ENCODE measurements at regions not wholly inside any gene's neighbourhood (a gene's known extent, or its start where the extent isn't known, plus 50 kb on each side); places are given as distances from the start of the nearest gene placed in this dataset.
"Not testable (repeated sequence)": the region's sequence is repeated elsewhere in the genome, so short reads cannot be mapped to it uniquely, and the experiment has no call there.

DNA sequence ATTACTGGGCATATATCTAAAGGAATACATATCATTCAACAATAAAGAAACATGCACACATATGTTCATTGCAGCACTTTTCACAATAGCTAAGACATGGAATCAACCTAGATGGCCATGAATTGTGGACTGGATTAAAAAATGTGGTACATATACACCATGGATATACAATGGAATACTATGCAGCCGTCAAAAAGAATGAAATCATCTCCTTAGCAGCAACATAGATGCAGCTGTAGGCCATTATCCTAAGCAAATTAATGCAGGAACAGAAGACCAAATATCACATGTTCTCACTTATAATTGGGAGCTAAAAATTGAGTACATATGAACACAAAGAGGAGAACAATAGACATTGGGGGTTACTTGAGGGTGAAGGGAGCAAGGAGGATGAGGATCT lies 175.6 kb downstream of the POLR1F start:
- no peak for DNase-seq

DNA sequence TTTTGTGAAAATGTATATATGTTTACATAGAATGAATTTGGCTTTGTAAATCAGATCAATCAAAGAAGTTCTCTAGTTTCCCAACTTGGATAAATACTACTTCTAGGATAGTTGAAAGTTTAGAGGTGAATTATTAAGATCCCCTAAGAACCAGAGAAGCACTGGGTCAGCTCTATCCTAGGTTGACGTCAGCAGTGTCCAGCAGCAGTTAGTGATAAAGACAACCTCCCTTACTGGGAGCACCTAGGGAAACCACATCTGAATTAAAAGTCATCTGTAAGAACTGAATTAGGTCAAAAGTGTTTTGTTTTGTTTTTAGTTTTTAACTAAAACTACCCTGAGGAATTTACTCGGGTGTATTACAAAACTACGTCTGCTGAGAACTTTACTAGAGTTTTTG lies 178.0 kb downstream of the POLR1F start:
- DNase-seq, result no peak

DNA sequence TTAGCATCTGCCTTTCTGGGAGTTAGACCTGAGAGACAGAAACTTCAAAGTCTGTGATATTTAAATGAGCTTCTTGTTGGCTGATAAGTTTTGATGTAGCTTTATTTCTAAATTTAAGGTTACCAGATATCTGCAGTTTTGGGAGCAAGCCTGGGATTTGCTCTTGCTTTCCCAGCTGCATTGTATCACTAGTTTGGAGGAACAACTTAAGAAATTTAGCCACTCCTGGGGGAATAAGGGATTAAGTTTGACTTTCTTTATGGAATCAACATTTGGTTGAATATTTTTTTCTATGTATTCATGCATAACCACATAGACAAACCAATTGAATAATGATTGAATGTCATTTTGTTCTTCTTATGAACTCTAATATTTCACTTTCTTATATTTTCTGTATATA lies 178.6 kb downstream of the POLR1F start:
- no peak for DNase-seq

DNA sequence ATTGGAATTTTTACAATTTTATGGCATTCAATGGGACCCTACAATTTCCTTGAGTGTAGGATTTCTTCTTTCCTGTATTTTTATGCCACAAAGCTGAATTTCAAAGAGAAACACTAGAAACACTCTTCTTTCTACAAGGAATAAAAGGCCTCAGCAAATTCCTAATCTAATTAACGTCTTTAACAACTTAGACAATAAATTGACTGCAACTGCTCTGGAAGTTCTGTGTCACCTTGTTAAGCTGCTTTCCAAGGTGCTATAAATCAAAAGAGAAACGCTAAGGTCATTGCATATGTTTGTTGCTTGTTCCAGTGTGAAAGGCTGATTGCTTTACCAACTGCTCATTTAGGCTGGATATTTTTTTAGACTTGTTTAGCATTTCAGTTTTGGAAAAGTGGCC lies 182.2 kb downstream of the POLR1F start:
- no peak for DNase-seq

DNA sequence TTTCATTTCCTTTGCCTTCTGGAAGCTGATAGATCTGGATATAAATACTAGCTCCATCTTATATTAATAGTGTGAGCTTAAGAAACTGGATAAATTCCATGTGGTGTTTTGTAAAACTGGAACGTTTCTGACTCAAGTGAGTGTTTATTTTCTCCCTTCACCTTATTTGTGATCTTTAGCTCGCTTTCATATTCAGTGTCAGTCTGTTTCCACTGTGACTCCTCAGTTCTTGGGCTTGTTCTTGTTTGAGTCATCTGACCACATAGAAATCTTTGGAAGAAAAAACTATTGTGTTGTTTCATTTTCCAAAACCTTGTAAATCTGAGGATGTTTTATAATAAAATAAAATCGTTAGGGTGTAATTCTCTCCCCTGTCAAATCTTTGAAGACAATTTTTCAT lies 186.4 kb downstream of the POLR1F start:
- no peak for DNase-seq

DNA sequence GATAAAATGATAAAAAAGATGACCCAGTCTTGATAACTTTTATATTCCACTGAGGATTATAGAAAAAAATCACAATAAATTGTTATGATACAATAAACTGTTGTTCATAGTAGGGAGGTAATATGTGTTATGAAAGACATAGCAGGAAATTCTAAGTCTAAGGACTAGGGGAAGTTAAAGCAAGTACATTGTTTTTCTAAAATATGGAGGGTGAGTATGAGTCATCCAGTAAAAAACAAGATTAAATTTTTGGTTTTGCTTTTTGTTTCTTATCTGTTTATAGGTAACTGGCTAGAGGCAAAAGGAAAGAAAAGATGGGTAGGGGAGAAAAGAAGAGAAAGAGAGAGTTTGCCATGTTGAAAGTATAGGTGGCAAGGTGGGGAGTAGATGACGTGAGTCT lies 188.4 kb downstream of the POLR1F start:
- no peak for DNase-seq

DNA sequence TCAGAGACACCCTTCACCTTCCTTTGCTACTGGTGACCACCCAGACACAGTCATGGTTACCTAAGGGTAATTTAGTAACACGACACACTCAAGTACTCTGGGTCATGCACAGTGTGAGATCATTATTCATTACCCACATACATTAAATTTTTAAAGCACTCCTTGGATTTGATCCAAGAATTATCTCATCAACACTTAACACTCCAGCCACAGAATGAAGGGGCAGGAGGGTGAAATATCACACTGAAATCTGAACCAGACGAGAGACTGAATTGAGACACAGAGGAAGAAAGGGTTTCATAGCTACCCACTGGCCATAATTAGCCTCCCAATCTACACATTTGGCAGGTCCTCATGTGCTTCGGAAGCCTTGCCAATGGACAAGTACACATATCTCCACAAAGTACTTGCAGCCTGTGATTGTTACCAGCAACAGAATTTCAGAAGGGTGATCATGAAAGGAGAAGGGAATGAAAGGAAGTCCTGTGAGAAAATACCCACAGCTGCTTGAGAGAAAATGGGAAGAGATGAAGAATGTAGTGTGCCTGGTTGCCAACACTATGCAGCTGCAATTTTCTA lies 189.3 kb downstream of the POLR1F start:
- DNase-seq, result no peak

DNA sequence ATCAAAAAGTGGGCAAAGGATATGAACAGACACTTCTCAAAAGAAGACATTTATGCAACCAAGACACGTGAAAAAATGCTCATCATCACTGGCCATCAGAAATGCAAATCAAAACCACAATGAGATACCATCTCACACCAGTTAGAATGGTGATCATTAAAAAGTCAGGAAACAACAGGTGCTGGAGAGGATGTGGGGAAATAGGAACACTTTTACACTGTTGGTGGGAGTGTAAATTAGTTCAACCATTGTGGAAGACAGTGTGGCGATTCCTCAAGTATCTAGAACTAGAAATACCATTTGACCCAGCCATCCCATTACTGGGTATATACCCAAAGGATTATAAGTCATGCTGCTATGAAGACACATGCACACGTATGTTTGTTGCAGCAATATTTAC lies 191.3 kb downstream of the POLR1F start:
- not testable (repeated sequence) for DNase-seq

DNA sequence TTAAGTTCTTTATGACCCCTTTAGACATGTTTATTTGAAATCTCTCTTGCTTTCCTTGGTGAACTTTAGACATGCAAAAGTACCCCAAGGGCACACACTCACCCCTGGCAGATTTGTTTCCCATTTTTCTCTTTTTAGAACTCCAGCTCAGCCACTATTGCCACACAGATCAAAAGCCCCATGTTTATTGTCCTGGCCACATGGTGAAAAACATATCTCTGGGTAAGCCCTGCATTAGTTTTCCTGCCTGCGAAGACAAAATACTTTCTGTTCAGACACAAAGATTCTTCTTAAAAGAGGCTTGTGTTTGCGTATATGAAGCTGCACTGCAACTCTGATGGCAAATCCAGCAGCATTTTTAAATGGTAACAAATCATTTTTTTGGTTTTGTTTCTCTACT lies 200.0 kb downstream of the POLR1F start:
- DNase-seq, result no peak

DNA sequence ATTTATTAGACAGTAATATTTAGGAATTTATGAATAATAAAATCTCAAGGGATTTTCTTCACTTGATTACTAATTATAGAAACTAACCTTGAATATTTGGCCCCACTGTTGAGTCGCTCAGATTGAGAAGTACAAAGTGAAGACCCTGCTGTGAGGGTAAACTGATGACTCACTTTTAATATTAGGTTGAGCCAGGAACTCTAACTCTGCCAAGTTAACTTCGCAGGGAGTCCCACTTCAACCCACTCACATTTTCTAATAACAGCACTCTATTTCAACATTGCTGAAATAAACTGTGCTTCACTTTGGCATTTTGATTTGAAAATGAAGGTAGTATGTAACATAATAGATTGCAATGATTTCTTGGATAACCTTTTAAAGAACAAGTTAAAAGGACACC lies 200.7 kb downstream of the POLR1F start:
- no peak for DNase-seq

DNA sequence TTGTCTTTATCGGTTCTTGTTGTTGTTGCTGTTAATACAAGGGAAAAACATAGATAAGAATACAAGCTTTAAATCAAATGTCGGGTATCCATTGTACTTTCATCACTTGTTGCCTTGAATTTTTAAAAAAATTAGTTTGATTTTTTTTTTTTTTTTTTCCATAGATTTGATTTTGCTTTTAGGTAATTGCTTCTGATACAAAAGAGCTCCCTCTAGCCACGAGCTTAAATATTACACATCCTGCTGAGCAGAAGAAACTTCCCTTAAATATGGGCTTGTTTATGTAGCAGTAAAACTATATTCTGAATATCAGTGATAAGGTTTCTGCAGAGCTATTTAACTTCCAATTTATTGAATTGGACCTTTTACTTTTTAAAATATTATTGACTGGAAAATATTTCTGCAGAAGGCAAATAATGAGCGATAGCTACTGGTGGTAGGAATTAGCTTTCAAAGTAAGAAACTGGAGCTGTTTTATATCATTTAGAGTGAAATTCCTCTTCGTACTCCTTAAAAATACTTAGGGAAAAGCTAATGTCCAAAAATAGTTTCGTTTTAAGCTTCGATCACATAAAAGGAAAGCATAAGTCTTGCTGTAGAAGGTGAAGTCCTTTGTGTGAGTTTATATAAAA lies 216.9 kb downstream of the POLR1F start:
- peak; percentile 24 for DNase-seq

DNA sequence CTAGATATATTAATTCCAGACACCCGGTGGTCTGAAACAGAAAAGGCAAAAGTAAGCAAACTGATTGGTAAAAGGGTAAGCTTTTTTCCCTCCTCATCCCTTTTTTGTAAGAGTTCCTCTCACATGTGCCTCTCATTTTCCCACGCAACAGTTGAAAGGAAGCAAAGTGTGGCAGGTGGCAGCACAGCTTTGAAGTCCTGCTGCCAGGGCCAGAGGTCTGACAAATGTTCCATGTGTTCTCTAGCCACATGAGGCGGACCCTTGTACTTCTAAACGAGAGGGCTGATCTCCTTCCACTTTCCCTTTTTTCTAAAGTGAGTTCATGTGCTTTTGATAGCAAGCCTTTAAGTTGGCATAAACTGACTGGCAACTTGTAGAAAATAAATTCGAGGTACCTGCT lies 217.5 kb downstream of the POLR1F start:
- no peak for DNase-seq

DNA sequence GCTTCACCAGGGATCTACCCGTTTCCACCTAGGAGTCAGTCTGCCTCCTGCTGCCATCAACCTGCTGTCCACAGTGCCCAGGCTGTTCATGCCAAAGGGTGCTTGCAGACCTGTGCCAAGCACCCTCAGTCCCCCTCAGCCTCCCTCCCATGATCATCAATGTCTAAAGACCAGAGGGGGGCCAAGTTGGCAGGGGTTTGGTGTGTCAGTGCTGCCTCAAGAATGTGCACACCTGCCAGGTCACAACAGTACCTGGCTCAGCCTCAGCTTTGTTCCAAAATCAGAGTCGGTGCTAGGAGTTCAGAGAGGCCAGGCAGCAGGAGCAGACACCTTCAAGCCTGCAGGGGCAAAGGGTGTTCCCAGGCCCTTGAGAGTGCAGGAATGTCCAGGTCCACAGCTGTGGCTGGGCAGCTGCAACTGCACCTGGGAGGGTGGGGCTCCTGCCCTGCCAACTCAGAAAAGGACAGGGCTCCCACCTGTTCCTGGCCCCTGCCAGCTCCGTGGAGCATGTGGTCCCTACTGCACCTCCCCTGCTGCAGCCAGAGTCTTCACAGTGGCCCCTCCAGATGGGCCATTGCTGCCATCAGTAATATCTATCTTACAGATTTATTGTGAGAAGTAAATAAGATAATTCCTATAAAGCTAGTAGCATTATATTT lies 219.5 kb downstream of the POLR1F start:
- no peak for DNase-seq

DNA sequence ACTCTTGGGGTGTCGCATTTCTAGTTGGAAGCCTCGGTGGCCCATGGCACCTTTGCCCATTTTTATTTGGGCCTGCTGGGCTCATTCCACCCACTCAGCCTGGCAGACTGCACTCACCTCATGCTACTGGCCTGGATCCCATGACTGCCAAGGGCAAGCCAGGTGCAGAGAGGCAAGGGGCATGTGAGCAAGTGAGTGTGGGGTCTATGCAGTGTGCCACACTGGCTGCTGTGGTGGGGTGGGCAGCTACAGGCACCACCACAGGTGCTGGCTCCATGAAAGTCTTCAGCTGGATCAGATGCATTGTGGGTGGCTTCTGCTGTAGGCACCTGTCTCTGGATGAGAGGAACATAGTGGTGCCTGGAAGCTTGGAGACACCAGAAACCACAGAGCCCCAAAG lies 220.8 kb downstream of the POLR1F start:
- DNase-seq, result no peak

DNA sequence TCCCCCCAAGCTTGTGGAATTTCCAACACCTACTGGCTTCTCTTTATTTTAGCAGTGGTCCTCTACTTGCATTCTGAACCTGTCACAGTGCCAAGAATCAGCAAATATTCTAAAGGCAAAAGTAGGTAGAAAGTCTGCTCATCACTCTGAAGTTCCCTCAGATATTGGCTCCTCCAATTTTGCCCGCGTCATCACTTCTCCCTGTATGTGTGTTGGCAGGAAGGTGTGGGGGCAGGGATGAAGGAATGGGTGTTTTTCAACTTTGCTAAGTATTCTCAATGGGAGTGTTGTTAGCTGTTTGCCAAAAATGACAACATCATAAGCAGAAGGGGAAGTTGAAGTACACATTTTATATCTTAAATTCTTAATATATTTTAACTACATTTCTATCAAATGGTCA lies 226.2 kb downstream of the POLR1F start:
- DNase-seq, result no peak

DNA sequence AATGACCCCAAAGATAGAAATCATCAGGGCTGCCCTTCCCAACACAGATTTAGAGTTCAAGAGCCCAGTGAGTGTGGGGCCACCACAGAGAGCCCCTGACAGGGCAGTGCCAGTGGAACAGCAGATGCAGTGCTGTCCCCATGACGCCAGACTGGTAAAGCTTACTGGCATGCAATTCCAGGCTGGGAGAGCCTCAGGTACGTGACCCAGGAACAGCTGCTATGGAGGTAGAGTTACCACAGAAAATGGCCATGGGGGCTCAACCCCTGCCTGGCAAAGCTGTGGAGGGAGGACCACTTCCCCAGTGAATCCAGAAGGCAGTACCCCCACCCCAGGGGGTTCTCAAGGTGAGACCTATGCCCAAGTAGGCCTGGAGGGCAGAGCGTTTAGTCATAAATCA lies 228.5 kb downstream of the POLR1F start:
- DNase-seq, result no peak

DNA sequence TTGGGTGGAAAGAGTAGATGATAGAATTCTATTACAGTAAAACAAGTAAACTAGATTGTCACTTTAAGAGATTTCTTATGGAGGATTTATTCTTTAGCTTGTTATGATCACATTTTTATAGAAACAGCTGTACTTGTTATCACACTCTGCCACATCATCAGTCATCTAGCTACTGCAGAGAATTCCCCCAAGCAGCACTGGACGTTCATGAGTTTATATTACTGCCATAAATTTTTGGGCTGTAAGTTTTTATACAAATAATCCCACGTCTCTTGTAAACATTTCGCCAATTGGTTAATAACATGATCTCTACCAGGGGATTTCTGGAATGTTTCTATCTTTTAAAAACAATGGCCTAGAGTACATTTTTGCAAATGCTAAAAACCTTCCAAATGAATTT lies 238.8 kb downstream of the POLR1F start:
- DNase-seq, result peak; percentile 6

DNA sequence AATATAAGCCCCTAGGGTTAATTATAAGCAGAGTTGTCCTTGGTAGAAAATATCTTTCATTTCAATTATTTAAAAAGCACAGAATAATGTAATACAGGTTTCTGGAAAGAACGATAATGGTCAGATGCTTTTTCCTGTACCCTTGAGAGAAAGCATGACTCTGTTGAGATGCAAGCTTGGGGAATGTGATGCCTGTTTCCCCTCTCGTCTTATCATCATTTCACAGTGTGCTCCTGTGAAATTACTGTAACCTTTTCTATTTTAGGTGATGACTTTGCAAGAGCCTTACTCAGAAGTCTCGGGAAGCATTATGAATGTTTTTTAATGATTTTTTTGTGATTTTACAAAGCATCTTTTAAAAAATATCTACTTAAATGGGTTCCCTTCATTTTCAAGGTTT lies 243.0 kb downstream of the POLR1F start:
- no peak for DNase-seq

DNA sequence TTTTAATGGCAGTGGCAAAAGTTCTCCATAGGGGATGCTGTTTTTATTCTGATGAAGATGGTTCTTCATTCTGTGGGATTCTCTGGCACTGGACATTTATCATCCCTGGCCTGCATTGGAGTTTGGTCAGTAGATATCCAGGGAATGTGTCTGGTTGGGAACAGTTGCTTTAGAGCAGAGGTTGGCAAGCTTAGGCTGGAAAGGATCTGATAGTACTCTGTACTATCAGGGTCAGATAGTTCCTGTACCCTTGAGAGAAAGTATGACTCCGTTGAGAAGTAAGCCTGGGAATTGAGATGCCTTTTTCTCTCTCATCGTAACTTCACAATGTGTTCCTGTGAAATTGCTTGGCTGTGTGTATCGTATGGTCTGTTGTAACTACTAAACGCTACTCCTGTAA lies 244.1 kb downstream of the POLR1F start:
- no peak for DNase-seq

DNA sequence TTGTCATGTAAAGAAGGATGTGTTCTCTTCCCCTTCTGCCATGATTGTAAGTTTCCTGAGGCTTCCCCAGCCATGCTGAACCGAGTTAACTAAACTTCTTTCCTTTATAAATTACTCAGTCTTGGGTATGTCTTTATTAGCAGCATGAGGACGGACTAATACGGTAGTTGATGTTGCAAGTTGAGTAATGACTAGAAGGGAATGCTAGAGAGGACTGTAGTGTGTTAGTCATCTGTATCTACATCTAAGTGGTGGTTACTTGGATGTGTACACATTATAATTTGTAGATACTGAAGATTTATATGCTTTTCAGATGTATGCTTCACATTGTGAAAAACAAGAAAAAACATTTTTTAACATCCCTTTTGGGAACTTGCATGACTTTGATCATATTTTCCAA lies 244.6 kb downstream of the POLR1F start:
- no peak for DNase-seq

DNA sequence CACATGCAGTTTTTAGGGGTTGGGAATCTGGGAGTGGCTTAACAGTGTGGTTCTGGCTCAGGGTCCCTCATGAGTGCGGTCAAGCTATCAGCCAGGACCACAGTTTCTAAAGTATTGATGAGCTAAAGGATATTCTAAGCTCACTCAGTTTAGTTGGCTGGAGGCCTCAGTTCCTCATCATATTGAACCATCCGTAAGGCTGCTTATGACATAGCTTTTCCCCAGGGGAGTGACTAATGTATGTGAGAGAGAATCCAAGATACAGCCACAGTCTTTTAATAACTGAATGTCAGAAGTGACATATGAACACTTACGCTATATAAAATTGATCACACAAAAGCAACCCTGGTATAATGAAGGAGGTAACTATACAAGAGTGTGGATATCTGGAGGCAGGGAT lies 245.3 kb downstream of the POLR1F start:
- DNase-seq, result no peak

DNA sequence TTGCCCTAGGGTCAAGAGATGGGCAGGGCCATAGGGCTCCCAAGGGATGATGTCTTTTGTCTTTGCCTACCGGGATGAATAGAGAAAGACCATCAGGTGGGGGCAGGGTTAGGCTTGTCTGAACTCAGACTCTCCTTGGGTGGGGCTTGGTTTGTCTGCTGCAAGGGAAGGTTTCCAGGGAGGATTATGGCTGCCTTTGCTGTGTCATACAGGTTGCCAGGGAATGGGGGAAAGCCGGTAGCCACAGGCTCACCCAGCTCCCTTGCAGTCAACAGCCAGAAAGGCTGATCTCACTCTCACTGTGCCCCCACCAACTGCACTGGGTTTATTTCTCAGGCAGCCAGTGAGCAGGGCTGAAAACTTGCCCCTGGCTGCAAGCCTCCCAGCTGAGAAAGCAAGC lies 253.2 kb downstream of the POLR1F start:
- no peak for DNase-seq

DNA sequence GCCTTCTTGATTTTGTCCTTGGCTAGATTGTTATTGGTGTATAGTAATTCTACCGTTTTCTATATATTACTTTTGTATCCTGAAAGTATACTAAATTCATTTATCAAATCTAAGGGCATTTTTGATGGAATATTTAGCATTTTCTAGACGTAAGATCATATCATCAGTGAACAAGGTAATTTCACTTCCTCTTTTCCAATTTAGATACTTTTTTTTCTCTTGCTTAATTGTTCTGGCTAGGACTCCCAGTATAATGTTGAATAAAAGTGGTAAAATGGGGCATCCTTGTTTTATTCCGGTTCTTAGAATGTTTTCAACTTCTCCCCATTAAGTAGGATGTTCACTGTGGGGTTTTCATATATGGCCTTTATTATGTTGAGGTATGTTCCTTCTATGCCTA lies 260.7 kb downstream of the POLR1F start:
- DNase-seq, result no peak

DNA sequence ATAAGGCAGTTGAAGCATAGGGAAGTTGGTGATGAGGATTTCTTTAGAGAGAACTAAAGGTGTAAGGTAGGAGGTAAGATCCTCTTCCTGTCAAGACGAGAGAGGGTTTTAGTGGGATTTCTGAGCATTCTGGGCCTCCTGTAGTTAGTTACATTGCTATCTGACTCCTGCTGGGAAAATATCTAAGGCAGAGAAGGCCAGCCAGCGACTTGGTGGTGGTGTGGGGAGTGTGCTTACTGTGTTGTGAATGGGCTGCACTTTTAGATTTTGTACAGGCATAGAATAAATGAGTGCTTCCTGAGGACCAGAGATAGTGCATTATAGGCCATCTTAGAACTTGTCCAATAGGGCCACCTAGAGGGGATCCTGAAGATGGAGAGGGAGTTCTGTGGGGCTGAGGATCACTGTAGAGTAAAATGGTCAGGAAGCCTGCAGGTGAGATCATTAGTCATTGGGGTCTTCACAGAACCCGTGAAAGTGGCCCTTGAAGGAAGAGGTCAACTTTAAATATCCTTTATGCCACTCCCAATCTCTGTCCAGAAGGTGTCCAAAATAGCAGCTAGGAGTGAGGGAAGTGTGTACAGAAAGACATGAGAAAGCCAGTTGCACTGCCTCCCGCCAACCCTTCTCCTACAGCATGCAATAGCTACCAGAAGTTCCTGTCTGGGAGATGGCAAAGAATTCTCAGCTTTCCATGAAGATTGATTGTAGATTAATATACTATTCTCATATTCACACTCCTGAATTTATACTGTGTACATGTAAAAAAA lies 266.6 kb downstream of the POLR1F start:
- DNase-seq, result no peak

All from hindlimb muscle (tissue), 1 donor.